HL-60 (cell line): ENCODE measurements at regions not wholly inside any gene's neighbourhood (a gene's known extent, or its start where the extent isn't known, plus 50 kb on each side); places are given as distances from the start of the nearest gene placed in this dataset.

ENCODE experiments used
- DNase-seq, 2 experiments: peaks; one replicate each; pipeline ENCODE4 v3.0.0-alpha.2; 2010 to 2020; ENCODE audit warnings: low read depth in 1 of 2, low spot score in 1 of 2
- H3K27ac ChIP-seq: fragments of 250-450 bp; sonication (Bioruptor Pico); replicated peaks from 2 replicates; pipeline ENCODE4 v1.5.1; 2020; ENCODE audit warnings: mild to moderate bottlenecking, moderate library complexity
- H3K27me3 ChIP-seq: fragments of 250-450 bp; sonication (Bioruptor Pico); 2 replicates; pipeline ENCODE4 v1.5.1; 2021; ENCODE audit warnings: mild to moderate bottlenecking, moderate library complexity; ENCODE audit not compliant: insufficient read depth, poor library complexity, severe bottlenecking
- H3K4me3 ChIP-seq: replicated peaks from 2 replicates; pipeline ENCODE4 v1.5.1; 2011; ENCODE audit warnings: mild to moderate bottlenecking, control low read depth, low read length; ENCODE audit not compliant: insufficient read depth
- CTCF ChIP-seq: IDR thresholded peaks from one replicate; pipeline ENCODE4 v1.5.1; 2011; ENCODE audit warnings: low read length, control low read depth, inconsistent platforms; ENCODE audit not compliant: insufficient read depth
- GABPA ChIP-seq: IDR thresholded peaks from 2 replicates; pipeline ENCODE4 v1.6.1; 2012; ENCODE audit warnings: low read depth
- POLR2AphosphoS5 ChIP-seq: IDR thresholded peaks from 2 replicates; pipeline ENCODE4 v1.6.1; 2012; ENCODE audit warnings: low read depth
- REST ChIP-seq: IDR thresholded peaks from 2 replicates; pipeline ENCODE4 v1.6.1; 2012; ENCODE audit warnings: low read depth; ENCODE audit not compliant: insufficient replicate concordance
- SPI1 ChIP-seq: IDR thresholded peaks from 2 replicates; pipeline ENCODE4 v1.6.1; 2012; ENCODE audit warnings: low read depth, mild to moderate bottlenecking, borderline replicate concordance

- Histone ChIP-seq H3K27me3 (no peaks in the 10 kb centered on the region), H3K4me3 (no peak overlapping the region), H3K27ac (no peak overlapping the region)
- peak; percentile 1 to 14 for DNase-seq
- TF ChIP-seq CTCF (no peak), SPI1 (peak; percentile 91), POLR2AphosphoS5 (no peak), GABPA (no peak), REST (no peak)
Measured at GRCh38 chr6:94751641-94752329, 825.5 kb upstream of the MANEA start.

- no peak overlapping the region for H3K4me3 ChIP-seq
- H3K27me3 ChIP-seq, result no peaks in the 10 kb centered on the region
- TF ChIP-seq CTCF (no peak), GABPA (no peak), REST (no peak), POLR2AphosphoS5 (no peak), SPI1 (no peak)
- H3K27ac ChIP-seq, result no peak overlapping the region
- no peak for DNase-seq
Measured at GRCh38 chr6:94736236-94736635, 841.1 kb upstream of the MANEA start.

GRCh38 chr6:94735270-94735669 is 842.1 kb upstream of the MANEA start:
- Histone ChIP-seq H3K27me3 (no peaks in the 10 kb centered on the region), H3K4me3 (no peak overlapping the region), H3K27ac (no peak overlapping the region)
- no peak for DNase-seq
- no peak for TF ChIP-seq GABPA
- no peak for TF ChIP-seq CTCF
- TF ChIP-seq POLR2AphosphoS5, result no peak
- TF ChIP-seq REST, result no peak
- TF ChIP-seq SPI1, result no peak
